HG03558 (cell line): ENCODE measurements at regions not wholly inside any gene's neighbourhood (a gene's known extent, or its start where the extent isn't known, plus 50 kb on each side); places are given as distances from the start of the nearest gene placed in this dataset.

Source experiments
- ATAC-seq: cut with Tn5 transposase; IDR thresholded peaks from one replicate; pipeline ENCODE4 v1.9.1; 2021; ENCODE audit warnings: moderate number of reproducible peaks; ENCODE audit not compliant: unreplicated experiment; ENCODE audit errors: extremely low read depth

DNA sequence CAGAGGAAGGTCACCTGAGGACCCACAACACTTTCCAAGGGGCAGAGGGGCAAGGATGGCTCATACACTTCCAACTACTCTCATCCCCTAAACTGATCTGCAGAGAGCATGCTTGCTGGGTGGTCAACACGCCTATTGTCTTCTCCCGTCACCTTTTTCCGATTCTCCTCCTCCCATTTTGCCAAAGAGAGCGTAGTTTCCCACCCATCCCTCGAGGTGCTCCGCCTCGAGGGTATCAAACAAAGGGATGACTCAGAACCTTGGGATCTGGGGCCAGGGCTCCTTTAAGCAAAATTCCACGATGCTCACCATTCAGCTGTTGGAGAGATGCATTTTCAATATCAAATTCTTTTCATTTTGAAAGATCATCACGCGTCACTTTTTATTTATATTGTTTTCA lies 507.5 kb upstream of the SULF2 start:
- ATAC-seq: no peak

DNA sequence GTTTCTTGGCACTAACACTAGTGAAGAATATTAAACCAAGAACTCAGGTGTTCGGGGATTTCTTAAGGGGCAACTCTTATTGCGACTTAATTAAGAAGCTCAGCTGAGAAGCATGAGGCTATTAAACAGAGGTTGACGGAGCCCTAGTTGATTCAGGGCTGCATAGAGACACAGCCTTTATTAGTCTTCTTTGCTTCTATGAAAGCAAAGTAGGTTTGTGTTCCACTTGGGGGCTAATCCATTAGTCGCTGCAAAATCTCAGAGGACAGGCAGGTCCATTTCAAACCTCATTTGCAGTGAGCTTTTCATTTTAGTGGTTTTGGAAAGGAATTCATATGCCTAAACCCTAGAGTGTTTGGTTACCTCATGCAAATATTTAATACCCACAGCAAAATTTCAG lies 506.6 kb upstream of the SULF2 start:
- no peak for ATAC-seq

DNA sequence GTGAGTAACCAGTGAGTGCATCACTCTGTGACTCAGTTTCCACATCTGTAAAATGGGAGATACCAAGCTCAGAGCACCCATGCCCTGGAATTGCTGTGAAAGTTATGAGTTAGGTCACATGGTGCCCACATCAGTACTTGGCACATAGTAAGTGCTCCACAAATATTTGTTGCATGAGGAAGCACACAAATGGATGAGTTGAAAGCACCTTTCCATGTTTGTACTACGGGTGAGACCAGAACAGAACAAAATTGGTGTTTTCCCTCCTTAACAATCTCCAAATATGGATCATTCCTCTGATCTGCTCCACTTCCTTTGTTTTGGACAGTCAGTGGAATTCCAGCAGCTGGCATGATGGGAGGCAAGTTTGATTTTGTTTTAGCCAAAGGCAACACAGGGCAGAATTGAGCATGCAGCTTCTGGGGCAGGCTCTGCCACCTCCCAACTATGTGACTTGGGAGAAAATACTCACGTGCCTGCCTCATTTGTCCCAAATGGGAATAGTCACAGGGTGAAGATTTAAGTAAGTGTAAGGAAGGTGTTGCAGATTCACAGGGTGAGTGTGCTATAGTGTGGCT lies 503.7 kb upstream of the SULF2 start:
- no peak for ATAC-seq

DNA sequence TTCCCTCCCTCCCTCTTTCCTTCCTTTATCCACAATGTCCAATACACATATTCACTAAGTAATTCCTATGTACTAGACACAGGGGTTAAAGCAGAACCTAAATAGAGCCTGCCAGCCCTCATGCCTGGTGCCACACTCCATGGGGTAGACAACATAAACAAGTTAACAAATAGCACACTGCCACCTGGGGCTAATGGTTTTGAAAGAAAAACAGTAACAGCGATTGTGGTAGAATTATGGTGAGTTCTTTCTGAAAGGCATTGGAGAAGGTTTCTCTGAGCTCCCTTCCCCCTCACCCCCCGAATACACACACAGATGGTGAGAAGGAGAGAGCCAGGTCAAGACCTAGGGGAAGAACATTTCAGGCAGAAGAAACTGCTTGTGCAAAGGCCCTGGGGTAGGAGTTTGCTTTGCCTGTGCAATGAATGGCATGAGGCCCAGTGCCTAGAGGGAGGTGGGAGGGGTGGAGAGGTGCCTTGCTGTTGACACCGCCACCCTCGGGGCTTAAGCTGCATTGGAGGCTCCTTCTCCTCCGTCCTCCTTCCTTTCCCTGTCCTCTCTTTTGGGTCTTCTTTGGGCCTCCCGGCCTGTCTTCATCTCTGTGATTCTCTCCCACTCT lies 502.4 kb upstream of the SULF2 start:
- ATAC-seq: no peak

DNA sequence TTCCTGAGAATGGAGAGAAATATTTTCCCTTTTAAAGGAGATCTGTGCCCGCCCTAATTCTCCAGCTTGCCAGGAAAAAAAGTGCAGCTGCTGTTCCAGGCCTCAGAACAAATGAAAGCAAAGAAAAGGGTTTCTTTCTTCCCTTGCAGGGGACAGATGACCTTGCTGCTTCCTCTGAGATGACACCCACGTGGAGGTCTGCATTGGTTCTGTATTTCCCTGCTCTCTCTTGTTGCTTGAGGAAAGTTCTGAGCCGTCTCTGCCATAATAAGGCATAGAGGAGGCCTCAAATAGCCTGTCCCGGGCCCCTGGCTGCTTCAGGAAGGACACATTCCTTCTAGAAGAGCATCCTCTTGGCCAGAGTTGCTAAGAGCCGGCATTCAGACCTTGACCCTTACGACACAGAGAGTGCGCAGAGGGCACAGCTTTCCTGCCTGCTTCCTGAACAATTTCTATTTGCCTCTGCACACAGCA lies 501.8 kb upstream of the SULF2 start:
- no peak for ATAC-seq

DNA sequence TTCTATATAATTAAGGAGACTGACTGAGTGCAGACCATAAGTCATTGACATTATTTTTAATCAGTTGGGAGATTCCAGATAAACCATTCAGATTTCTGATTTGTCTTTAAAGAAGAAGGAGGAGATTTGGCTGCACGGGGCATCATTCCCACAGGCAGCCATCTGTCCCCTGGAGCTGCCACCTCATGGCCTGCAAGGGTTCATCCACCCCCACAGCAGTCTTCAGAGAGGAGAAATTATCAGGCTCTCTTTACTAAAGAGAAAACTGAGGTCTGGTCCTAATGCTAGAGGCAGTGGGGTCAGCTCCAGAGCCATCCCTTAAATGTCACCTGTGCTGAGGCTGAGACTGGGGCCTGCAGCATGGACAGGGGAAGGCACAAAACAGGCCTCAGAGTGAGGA lies 501.3 kb upstream of the SULF2 start:
- no peak for ATAC-seq

DNA sequence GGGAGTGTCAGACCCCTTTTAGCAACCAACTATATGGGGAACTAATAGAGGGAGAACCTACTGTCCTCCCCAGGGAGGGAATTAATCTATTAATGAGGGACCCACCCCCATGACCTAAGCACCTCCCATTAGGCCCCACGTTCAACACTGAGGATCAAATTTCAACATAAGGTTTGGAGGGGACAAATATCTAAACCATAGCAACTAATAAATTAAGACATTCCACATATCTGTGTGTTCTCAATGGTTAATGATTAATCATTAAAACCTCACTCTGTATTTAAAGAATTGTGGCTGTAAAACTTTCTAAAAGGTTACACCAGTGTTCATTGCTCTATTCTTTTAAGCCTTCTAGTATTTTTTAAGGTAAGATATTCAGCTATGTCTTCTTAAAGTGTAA lies 500.4 kb upstream of the SULF2 start:
- no peak for ATAC-seq

DNA sequence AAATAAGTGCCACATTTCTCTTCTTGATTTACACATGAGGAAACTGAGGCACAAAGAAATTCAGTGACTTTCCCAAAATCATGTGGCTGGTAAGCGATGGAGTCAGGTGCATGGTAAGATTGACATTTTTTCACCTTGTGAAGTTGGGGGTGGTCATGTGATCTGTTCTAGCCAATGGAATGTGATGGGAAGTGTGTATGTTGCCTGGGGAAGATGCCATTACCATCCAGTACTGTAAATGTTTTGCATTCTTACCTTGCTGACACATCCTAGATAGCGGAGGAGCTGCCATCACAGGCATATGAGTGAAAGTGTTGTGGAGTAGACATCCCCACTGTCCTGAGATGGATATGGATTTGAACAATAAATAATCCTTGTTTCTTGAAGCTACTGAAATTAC lies 499.6 kb upstream of the SULF2 start:
- ATAC-seq: no peak

DNA sequence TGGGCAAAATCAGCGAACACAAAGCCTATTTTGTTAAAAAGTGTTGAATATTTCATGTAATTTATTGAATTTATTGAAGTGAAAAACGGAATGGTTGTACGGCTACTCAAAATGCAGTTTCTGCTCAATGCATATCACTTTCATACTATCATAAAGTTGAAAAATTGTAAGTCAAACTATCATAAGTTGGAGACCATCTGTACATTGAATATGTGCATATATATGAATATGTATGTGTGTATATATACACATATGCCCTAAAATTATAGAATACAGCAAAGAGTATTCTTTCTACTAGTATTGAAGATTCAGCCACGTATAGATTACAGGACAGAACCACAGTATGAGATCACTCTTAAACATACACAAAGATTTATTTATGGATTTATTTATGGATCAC lies 499.0 kb upstream of the SULF2 start:
- ATAC-seq: no peak

DNA sequence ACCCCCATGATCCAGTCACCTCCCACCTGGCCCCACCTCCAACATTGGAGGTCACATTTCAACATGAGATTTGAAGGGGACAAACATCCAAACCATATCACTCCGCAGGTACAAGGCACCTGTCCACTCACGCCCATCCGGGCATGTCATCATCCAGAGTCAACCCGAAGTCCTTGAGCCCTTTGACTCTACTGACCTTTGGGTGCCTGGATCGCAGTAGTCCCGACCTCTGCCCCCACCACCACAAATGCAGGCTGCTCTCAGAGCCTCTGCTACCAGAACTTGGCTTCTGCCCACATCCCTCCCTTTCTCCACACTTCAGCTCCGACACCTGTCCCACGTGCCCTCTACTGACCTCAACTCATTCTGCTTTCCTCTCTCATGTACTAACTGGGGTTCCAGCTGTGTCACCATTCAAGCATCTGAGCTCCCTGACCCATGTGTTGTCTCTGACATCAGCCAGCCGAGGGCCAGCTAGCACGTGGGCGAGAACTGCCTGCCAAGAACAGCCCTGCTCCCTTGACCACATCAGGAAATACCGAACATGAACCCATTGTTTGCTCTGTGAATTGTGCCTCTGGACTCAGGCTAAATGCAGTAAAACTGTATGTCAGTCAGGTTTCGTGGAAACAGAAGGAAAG lies 498.3 kb upstream of the SULF2 start:
- ATAC-seq: no peak

DNA sequence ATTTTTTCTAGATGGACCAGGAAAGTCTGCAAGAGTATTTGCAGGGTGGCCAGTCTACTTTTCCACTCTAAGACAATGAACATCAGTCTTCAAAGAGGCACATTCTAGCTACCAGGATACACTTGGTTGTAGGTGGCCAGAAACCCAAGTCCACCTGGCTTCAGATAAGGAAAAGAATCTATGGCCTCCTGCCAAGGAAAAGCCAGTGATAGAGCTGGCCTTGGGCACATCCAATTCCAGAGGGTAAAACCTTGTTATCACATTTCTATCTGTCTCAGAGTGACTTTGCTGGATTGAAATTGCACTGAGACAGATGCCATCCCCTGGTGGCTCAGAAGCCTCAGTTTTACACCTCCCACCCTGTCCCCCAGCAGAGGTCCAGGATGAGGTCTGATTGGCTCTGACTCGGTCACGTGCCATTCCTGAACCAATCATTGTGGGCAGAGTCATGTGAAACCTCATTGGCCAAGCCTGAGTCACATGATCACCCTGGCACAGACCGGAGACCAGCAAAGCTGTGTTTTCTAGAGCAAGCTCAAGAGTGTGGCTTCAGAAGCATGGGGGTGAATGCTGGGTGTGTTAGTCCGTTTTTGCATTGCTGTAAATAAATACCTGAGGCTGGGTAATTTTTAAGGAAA lies 497.4 kb upstream of the SULF2 start:
- no peak for ATAC-seq

DNA sequence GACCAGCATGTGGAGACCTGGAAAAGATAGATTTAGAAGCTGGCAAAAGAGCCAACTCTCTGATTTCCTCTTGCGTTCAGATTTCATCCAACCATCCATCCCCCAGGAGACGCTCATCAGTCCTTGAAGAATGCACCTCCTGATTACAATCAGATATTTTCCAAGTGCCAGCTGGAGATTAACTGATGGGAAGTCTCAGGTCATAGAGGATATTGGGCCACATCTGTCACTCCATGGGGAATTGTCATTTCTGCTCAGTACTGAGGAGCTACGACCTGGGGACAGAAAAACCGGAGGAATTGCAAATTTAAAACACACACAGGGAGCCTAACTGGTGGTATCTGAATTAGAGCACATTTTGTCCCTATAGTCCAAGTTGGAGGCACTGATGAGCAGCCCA lies 496.2 kb upstream of the SULF2 start:
- no peak for ATAC-seq

DNA sequence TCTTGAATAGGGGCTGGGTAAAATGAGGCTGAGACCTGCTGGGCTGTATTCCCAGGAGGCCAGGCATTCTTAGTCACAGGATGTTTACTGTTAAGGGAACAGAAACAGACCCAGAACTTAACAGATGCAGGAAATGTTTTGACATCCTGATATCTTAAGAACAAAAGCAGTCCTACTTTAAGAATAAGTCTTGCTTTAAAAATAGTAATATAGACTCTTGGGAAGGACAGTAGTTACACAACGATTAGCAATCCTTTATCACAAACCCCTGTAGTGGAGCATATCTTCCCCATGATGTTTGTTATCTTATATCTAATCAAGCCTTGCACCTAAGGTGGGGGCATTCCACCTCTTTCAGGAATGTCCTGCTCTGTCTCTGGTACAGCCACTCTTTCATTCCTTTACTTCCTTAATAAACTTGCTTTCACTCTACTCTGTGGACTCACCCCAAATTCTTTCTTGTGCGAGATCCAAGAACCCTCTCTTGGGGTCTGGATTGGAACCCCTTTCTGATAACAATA lies 493.7 kb upstream of the SULF2 start:
- no peak for ATAC-seq

DNA sequence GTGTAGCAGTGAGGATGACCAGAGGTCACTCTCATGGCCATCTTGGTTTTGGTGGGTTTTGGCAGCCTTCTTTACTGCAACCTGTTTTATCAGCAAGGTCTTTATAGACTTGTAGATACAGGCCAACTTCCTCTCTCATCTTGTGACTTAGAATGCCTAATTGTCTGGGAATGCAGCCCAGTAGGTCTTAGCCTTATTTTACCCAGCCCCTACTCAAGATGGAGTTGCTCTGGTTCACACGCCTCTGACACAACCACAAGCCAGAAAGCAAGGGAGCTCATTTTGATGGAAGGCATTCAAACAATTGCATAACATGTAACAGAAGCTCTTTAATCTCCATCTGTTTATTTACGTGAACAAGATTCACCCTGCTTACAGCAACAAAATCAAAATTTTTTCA lies 492.0 kb upstream of the SULF2 start:
- ATAC-seq: no peak

DNA sequence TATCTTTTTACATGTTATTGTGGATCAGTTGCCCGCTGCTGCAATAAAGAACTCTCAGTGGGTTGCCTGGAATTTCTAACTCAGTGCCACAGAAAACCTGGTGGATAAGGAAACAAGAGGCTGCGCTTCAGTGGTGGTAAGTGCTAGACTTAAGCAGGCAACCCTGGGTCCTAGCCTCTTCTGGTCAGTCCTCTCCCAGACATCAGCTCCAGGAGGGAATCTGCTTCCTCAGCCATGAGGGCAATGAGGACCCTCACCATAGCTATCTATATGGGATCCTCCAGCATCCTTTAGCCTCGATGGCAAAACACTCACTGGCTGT lies 490.7 kb upstream of the SULF2 start:
- no peak for ATAC-seq

DNA sequence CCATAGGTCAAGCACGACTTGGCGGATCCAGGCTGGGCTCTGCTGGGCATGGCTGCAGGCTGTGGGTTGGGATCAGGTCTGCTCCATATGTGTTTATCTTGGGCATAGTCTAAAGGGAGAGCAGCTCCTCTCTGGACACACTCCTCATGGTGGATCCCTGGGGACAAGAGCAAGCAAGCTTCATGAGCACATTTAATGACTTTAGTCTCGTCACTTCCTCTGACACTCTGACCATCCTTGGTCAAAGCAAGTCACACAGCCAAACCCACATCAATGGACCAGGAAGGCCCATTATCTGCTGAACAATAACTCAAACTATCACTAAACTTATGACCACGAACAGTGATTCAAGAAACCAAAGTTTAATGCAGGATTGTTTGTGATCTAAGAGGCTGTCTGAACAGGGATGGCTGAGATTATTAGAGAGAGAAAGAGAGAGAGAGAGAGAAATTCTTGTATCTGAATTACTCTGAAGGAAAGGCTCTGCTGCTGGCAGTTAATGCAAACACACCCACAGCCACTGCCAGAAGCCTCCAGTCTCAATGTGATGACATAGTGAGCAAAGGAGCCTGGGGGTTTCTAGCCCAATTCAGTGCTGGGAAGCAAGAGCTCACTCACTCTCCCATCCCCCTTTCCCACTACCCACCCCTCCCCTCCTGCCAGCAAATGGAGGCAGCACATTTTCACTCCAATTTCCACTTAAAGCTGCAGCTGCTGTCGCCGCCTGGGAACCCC lies 490.2 kb upstream of the SULF2 start:
- no peak for ATAC-seq

DNA sequence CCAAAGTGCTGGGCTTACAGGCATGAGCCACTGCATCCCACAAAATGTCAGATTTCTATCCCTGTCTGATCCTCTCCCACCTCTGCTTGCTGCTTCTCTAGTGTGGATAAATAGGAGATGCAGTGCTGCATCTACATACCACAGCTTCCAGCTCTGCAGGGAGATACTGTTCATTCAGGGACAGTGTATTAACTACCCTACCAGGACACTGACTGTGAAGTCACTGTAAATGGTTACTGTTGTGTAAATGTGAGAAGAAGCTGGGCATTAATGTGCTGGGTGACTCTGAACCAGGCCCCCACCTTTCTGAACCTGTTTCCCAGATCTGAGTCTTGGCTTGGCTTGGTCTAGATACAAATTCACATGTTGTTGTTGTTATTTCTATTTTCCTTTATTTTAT lies 488.6 kb upstream of the SULF2 start:
- no peak for ATAC-seq

DNA sequence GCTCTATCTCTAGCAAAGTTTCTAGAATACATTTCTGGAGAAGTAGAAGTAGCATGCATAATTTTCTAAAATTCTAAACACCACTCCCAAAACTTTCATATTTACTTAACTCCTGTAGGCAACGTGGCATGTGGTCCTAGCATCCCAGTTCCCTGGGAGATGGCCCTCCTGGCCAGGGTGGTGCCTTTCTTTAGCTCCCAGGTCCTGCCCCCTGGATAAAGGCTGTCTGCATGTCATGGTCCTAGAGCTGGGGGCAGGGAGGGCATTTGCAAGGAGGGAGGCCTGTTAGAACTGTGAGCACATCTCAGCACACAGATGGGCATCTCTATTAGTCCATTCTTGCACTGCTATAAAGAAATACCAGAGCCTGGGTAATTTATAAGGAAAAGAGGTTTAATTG lies 485.6 kb upstream of the SULF2 start:
- no peak for ATAC-seq

DNA sequence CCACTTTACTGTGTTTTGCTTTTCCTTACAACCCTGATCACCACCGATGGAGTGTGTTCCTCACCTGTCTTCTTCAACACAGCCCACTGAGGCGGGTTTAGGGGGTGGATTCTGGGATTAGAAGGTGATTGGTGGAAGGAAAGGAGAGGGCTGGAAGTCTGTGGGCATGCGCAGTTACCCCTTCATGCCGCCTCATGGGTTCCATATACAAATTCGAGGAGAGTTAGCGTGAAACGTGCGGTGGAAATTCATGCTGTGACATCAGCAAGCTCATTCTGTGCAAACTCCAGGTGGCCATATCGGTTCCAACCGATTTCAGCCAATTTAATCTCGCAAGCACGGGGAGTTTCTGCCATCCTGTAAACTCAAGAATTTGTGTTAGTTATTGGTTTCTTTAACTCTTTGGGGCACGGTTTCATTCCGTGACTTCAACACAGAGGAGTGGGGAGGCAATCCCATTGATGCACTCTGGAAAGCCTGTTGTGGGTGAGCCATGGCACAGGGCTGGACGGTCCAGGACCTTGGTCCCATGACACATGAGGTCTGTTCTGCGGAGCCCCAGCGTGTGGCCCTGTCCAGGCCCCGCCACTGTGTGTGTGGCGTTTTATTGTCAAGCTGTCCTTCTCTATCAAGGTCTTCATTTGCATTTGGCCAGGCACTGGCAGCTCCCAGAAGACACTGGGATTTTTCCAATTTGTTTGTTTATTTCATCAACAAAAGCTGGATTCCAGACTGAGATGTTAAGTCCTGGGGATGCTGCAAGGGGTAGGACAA lies 482.8 kb upstream of the SULF2 start:
- ATAC-seq: no peak

DNA sequence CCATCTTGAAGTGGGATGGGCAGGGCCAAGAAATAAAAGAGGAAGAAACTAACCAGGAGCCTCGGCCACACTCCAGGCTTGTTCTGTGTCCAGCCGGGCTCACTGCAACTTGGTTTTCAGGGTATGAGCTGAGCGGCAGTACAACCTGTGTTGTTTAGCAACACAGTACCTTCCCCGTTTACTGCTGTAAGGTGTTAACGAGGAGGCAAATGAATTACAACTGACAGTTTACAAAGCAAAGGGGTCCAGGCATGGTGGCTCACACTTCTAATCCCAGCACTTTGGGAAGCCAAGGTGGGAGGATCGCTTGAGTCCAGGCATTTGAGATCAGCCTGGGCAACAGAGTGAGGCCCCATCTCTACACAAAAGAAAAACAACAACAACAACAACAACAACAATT lies 481.3 kb upstream of the SULF2 start:
- ATAC-seq: no peak
